Thoracic aorta (tissue), 2 donors: ENCODE measurements at regions not wholly inside any gene's neighbourhood (a gene's known extent, or its start where the extent isn't known, plus 50 kb on each side); places are given as distances from the start of the nearest gene placed in this dataset.

Experiments
- ATAC-seq: fragments of 150-250 bp; one replicate; pipeline ENCODE4 v1.8.0; 2017; ENCODE audit warnings: low read depth; ENCODE audit not compliant: insufficient number of reproducible peaks, low FRiP score
- DNase-seq: peaks from one replicate; pipeline ENCODE4 v3.0.0-alpha.2; 2020; ENCODE audit warnings: low spot score
- H3K27ac ChIP-seq, 2 donors: fragments of 200-600 bp; sonication (generic); 1 replicate in 1 of 2; 2 replicates in 1 of 2; pipeline ENCODE4 v1.5.1; 2016; ENCODE audit warnings: mild to moderate bottlenecking in 2 of 2, moderate library complexity in 2 of 2
- H3K27me3 ChIP-seq: fragments of 200-600 bp; sonication (generic); replicated peaks from 2 replicates; pipeline ENCODE4 v1.6.0; 2016; ENCODE audit warnings: mild to moderate bottlenecking; ENCODE audit not compliant: insufficient read depth
- H3K36me3 ChIP-seq: fragments of 200-600 bp; sonication (generic); one replicate; pipeline ENCODE4 v1.5.1; 2016
- H3K4me1 ChIP-seq, 2 donors: fragments of 200-600 bp; sonication (generic); 1 replicate in 1 of 2; 2 replicates in 1 of 2; pipeline versions ENCODE4 v1.5.1 to v1.6.0; 2016; ENCODE audit warnings: low read depth in 2 of 2, mild to moderate bottlenecking in 1 of 2; ENCODE audit not compliant: control insufficient read depth in 1 of 2
- H3K4me3 ChIP-seq: fragments of 200-600 bp; sonication (generic); 2 replicates; pipeline ENCODE4 v1.5.1; 2016; ENCODE audit warnings: mild to moderate bottlenecking
- H3K9me3 ChIP-seq: fragments of 200-600 bp; sonication (generic); 2 replicates; pipeline ENCODE4 v1.5.1; 2016
- TF ChIP-seq, protein P1 (sequence below): fragments of 200-600 bp; sonication (generic); IDR thresholded peaks from one replicate; pipeline ENCODE4 v1.5.1; 2019; ENCODE audit warnings: antibody characterized with exemption

GRCh38 chr11:133746663-133747306 lies 98.5 kb downstream of the SPATA19 start:
- no peak for ATAC-seq
- no peak for DNase-seq
- Histone ChIP-seq H3K27me3 (no peaks in the 10 kb centered on the region), H3K9me3 (no peaks in the 10 kb centered on the region), H3K4me3 (no peak overlapping the region), H3K4me1 (no peaks in the 10 kb centered on the region), H3K36me3 (no peaks in the 10 kb centered on the region), H3K27ac (no peak overlapping the region)
- TF ChIP-seq, protein P1, sequence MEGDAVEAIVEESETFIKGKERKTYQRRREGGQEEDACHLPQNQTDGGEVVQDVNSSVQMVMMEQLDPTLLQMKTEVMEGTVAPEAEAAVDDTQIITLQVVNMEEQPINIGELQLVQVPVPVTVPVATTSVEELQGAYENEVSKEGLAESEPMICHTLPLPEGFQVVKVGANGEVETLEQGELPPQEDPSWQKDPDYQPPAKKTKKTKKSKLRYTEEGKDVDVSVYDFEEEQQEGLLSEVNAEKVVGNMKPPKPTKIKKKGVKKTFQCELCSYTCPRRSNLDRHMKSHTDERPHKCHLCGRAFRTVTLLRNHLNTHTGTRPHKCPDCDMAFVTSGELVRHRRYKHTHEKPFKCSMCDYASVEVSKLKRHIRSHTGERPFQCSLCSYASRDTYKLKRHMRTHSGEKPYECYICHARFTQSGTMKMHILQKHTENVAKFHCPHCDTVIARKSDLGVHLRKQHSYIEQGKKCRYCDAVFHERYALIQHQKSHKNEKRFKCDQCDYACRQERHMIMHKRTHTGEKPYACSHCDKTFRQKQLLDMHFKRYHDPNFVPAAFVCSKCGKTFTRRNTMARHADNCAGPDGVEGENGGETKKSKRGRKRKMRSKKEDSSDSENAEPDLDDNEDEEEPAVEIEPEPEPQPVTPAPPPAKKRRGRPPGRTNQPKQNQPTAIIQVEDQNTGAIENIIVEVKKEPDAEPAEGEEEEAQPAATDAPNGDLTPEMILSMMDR: no peak

GRCh38 chr11:133745791-133746190 lies 99.5 kb downstream of the SPATA19 start:
- ATAC-seq (no peak), DNase-seq (no peak)
- Histone ChIP-seq H3K36me3 (no peaks in the 10 kb centered on the region), H3K4me1 (no peaks in the 10 kb centered on the region), H3K4me3 (no peak overlapping the region), H3K27ac (no peak overlapping the region), H3K9me3 (no peaks in the 10 kb centered on the region), H3K27me3 (no peaks in the 10 kb centered on the region)
- TF ChIP-seq, protein P1: no peak

DNA sequence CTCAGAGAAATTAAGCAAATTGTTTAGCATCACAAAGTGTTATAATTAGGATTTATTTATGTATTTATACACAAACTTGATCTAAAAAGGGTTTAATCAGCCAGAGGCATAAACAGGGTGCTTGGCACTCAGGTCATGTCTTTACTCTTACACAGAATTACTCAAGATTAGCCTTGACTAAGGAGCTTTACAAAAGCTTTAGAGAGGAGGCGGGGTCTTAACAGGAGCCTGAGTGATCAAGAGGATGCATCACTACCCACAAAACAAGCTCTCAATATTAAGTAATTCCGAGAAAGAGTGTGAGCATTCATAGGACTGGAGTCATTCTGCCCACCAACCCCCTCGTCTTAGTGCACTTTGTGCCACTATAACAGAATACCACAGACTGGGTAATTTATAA lies 103.0 kb downstream of the SPATA19 start:
- H3K4me1 ChIP-seq: no peaks in the 10 kb centered on the region
- H3K27me3 ChIP-seq: no peaks in the 10 kb centered on the region
- TF ChIP-seq, protein P1: no peak
- H3K4me3 ChIP-seq: no peak overlapping the region
- H3K9me3 ChIP-seq: no peaks in the 10 kb centered on the region
- H3K27ac ChIP-seq: no peak overlapping the region
- ATAC-seq (no peak), DNase-seq (no peak)
- no peaks in the 10 kb centered on the region for H3K36me3 ChIP-seq

DNA sequence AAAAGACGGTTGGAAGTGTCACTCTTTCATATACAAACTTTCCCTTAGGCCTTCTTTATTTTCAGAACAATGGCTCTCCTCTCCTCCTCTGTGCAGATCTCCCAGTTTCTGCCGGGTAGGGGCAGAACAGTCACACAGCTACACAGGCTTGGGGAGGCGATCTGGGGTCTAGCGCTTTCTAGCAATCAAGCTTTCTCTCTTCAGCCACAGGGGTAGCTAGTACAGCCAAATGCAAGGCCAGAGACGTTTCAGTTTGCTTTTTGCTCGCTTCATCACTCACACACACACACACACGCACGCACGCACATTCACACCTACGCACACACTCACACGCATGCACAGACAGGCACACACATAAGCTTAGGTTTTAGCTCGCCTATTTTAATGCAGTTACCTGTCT lies 104.3 kb downstream of the SPATA19 start:
- H3K4me1 ChIP-seq: no peaks in the 10 kb centered on the region
- TF ChIP-seq, protein P1: no peak
- DNase-seq (no peak), ATAC-seq (no peak)
- no peaks in the 10 kb centered on the region for H3K36me3 ChIP-seq
- no peak overlapping the region for H3K4me3 ChIP-seq
- H3K9me3 ChIP-seq: no peaks in the 10 kb centered on the region
- no peaks in the 10 kb centered on the region for H3K27me3 ChIP-seq
- H3K27ac ChIP-seq: no peak overlapping the region

- no peaks in the 10 kb centered on the region for H3K27me3 ChIP-seq
- H3K9me3 ChIP-seq: no peaks in the 10 kb centered on the region
- H3K27ac ChIP-seq: no peak overlapping the region
- DNase-seq (no peak), ATAC-seq (no peak)
- H3K36me3 ChIP-seq: no peaks in the 10 kb centered on the region
- TF ChIP-seq, protein P1: no peak
- H3K4me1 ChIP-seq: no peaks in the 10 kb centered on the region
- no peak overlapping the region for H3K4me3 ChIP-seq
Measured at GRCh38 chr11:133739481-133739880, 105.8 kb downstream of the SPATA19 start.
